BE2C (cell line): ENCODE measurements at regions not wholly inside any gene's neighbourhood (a gene's known extent, or its start where the extent isn't known, plus 50 kb on each side); places are given as distances from the start of the nearest gene placed in this dataset.
"Not testable (repeated sequence)": the region's sequence is repeated elsewhere in the genome, so short reads cannot be mapped to it uniquely, and the experiment has no call there.

ENCODE experiments used
- DNase-seq: peaks from one replicate; pipeline ENCODE4 v3.0.0-alpha.2; 2020
- H3K27me3 ChIP-seq: fragments of 250-450 bp; sonication (Bioruptor Pico); 2 replicates; pipeline ENCODE4 v1.5.1; 2020; ENCODE audit warnings: mild to moderate bottlenecking
- H3K36me3 ChIP-seq: fragments of 250-450 bp; sonication (Bioruptor Pico); 2 replicates; pipeline ENCODE4 v1.5.1; 2020; ENCODE audit warnings: mild to moderate bottlenecking
- H3K4me1 ChIP-seq: fragments of 250-450 bp; sonication (Bioruptor Pico); 2 replicates; pipeline ENCODE4 v1.5.1; 2020
- H3K4me3 ChIP-seq: 2 replicates; pipeline ENCODE4 v1.5.1; 2011; ENCODE audit warnings: low read depth, low read length
- H3K9me3 ChIP-seq: fragments of 250-450 bp; sonication (Bioruptor Pico); 2 replicates; pipeline ENCODE4 v1.5.1; 2020
- TF ChIP-seq, protein P1 (sequence below): IDR thresholded peaks from 2 replicates; pipeline ENCODE4 v1.5.1; 2012; ENCODE audit warnings: mild to moderate bottlenecking, low read depth, low read length

DNA sequence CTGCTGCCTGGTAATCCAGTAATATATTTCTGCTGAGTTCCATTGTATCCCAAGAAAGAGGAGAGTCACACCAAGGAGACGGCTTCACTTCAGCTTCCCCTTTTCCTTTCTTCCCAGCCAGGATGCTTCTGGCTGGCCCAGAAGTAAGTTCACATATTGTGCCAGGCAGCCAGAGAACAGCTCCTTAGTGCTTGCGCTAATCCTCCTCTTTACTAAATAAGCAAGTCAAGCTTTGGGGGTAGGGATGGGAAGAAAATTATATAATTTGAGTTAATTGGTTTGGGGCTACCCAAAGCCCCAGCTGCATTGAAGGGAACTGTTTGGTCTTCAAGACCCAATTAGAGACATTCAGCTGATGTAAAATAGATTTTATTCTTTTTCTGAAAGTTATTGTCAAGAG is 218.8 kb upstream of the HES1 start:
- no peaks in the 10 kb centered on the region; the same call in 1 of the 2 replicates for H3K9me3 ChIP-seq
- DNase-seq = no peak

DNA sequence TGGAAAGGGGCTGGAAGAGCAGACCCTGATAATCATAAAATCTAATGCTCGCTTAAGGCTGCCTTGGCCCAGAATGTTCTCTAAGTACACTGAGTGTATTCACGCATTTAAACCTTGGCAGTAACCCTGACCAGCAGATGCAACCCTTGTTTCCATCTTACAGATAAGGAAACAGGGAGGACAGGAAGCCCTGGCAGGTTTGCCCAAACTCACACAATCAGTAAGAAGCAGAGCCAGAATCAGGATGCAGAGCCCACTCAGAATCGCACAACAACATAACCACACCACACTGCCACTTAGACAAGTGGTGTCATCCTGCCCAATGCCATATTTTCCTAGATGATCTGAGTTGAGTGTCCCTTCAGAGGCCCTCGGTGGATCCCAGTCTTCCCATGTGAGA is 214.5 kb upstream of the HES1 start:
- H3K9me3 ChIP-seq = no peaks in the 10 kb centered on the region; the same call in 1 of the 2 replicates
- no peaks in the 10 kb centered on the region for H3K36me3 ChIP-seq
- no peaks in the 10 kb centered on the region for H3K27me3 ChIP-seq
- no peak overlapping the region for H3K4me3 ChIP-seq
- DNase-seq = no peak
- H3K4me1 ChIP-seq = no peaks in the 10 kb centered on the region
- TF ChIP-seq, protein P1, sequence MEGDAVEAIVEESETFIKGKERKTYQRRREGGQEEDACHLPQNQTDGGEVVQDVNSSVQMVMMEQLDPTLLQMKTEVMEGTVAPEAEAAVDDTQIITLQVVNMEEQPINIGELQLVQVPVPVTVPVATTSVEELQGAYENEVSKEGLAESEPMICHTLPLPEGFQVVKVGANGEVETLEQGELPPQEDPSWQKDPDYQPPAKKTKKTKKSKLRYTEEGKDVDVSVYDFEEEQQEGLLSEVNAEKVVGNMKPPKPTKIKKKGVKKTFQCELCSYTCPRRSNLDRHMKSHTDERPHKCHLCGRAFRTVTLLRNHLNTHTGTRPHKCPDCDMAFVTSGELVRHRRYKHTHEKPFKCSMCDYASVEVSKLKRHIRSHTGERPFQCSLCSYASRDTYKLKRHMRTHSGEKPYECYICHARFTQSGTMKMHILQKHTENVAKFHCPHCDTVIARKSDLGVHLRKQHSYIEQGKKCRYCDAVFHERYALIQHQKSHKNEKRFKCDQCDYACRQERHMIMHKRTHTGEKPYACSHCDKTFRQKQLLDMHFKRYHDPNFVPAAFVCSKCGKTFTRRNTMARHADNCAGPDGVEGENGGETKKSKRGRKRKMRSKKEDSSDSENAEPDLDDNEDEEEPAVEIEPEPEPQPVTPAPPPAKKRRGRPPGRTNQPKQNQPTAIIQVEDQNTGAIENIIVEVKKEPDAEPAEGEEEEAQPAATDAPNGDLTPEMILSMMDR = no peak

More for the DNA sequence above, 218.8 kb upstream of the HES1 start:
- TF ChIP-seq, protein P1 = no peak
- no peaks in the 10 kb centered on the region; the same call in 1 of the 2 replicates for H3K27me3 ChIP-seq
- no peak overlapping the region for H3K4me3 ChIP-seq
- no peaks in the 10 kb centered on the region for H3K36me3 ChIP-seq
- no peaks in the 10 kb centered on the region for H3K4me1 ChIP-seq

DNA sequence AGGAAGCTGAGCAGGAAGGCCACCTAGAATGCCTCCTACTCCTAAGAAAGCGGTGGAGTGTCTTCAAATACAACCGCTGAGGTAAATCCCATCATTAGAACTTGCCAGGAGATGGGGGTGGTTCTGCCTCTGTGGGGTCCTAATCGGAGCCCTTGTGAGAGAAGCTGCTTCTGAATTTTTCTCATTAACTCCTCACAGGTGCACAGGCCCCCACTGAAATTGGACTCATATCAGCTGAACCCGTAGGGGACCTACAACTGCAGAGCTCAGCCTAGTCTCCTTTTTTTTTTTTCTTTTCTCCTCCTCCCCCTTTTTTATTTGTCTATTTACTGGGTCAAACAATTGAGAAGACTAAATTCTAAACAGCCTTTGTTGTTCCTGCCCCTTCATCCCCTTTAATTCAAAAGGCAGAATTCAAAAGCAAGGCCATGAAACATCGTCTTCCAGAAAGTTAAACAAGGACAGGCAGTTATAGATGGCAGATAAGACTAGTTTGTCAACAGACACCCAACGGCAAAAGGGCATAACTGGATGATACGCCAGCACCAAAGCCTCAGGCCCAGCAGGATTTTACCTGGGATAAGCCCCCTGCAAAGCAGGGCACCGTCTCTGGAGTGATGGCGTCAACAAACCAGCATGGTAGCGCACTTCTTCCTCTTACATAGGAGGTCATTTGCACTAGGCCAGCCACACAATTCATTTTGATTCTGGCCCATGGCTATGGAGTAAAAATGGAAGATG is 213.7 kb upstream of the HES1 start:
- Histone ChIP-seq H3K4me1 (no peaks in the 10 kb centered on the region), H3K9me3 (no peaks in the 10 kb centered on the region; the same call in 1 of the 2 replicates), H3K36me3 (no peaks in the 10 kb centered on the region), H3K4me3 (no peak overlapping the region), H3K27me3 (no peaks in the 10 kb centered on the region)
- TF ChIP-seq, protein P1 = no peak
- no peak for DNase-seq

DNA sequence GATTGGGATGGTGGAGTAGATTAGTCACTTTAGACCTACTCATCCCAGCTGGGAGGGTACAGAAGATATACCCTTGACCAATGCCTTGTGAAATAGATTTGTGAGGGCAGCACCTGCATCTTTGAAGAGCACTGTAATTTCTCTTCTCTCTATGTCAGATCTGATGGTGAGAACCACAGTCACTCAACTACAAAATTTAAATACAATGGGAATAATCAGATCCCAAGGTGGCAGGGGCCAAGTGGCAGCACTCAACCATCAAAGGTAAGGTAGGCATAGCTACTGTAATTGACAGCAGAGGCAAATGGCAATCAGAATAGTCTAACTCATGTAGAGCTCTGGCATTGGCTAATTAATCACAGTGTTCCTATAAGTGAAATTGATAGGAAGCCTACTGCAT is 212.0 kb upstream of the HES1 start:
- not testable (repeated sequence) for H3K4me3 ChIP-seq, H3K9me3 ChIP-seq, H3K36me3 ChIP-seq, H3K4me1 ChIP-seq, DNase-seq, H3K27me3 ChIP-seq

DNA sequence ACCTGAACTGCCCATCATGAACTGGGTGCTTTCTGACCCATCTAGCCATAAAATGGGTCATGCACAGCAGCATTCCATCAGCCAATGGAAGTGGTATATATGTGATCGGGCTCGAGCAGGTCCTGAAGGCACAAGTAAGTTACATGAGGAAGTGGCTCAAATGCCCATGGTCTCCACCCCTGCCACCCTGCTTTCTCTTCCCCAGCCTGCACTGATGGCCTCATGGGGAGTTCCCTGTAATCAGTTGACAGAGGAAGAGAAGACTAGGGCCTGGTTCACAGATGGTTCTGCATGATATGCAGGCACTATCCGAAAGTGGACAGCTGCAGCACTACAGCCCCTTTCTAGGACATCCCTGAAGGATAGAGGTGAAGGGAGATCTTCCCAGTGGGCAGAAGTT is 209.9 kb upstream of the HES1 start:
- H3K4me3 ChIP-seq, DNase-seq, H3K4me1 ChIP-seq, H3K9me3 ChIP-seq, H3K36me3 ChIP-seq, H3K27me3 ChIP-seq: not testable (repeated sequence)

DNA sequence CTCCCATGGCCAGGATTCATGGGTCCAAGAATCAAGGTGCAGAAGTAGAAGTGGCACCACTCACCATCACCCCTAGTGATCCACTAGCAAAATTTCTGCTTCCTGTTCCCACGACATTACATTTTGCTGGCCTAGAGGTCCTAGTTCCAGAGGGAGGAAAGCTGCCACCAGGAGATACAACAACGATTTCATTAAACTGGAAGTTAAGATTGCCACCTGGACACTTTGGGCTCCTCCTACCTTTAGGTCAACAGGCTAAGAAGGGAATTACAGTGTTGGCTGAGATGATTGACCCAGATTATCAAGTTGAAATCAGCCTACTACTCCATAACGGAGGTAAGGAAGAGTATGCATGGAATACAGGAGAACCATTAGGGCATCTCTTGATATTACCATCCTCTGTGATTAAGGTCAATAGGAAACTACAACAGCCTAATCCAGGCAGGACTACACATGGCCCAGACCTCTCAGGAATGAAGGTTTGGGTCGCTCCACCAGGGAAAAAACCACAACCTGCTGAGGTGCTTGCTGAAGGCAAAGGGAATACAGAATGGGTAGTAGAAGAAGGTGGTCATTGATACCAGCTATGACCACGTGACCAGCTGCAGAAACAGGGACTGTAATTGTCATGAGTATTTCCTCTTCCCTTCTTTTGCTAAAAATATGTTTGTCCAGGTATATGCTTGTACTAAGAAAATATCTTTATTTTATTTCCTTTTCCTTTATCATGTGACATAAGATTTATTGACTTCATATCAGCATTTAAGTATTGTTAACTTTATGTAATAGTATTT is 208.3 kb upstream of the HES1 start:
- DNase-seq, H3K9me3 ChIP-seq, H3K4me1 ChIP-seq, H3K4me3 ChIP-seq, H3K27me3 ChIP-seq, H3K36me3 ChIP-seq: not testable (repeated sequence)

DNA sequence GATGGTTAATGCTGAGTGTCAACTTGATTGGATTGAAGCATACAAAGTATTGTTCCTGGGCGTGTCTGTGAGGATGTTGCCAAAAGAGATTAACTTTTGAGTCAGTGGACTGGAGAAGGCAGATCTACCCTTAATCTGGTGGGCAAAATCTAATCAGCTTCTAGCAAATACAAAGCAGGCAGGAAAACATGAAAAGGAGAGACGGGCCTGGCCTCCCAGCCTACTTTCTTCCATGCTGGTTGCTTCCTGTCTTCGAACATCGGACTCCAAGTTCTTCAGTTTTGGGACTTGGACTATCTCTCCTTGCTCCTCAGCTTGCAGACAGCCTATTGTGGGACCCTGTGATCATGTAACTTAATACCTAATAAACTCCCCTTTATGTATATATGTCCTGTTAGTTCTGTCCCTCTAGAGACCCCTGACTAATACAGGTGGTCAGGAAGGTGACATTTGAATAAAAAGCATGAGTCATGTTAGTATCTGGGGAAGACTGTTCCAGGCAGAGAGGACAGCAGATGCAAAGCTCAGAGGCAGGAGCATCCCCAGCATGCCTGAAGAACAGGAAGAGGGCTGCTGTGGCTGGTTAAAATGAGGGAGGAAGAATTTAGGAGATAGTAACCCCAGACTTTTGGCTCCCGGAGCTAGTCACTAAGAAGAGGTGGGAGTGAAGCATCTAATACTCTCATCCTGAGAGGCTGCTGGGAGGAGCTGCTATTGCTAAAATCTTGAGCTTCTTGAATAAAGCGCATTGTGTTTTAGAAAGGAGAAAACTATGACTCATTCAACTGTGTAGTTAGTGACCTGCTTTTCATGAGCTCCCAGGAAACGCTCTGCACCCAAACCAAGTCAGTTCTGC is 207.4 kb upstream of the HES1 start:
- Histone ChIP-seq H3K9me3 (no peaks in the 10 kb centered on the region), H3K27me3 (no peaks in the 10 kb centered on the region), H3K4me3 (no peak overlapping the region), H3K4me1 (no peaks in the 10 kb centered on the region), H3K36me3 (no peaks in the 10 kb centered on the region)
- TF ChIP-seq, protein P1 = no peak
- no peak for DNase-seq
